Fibroblast of lung (primary cell): ENCODE measurements at regions not wholly inside any gene's neighbourhood (a gene's known extent, or its start where the extent isn't known, plus 50 kb on each side); places are given as distances from the start of the nearest gene placed in this dataset.

Source experiments
- DNase-seq, 2 donors: peaks; one replicate each; pipeline versions ENCODE4 v3.0.0 to v3.0.0-alpha.2; 2010; ENCODE audit warnings: low read depth in 2 of 2
- H2AFZ ChIP-seq: 2 replicates; pipeline ENCODE4 v1.5.1; 2012; ENCODE audit warnings: low read length, control low read depth, inconsistent platforms
- H3K27ac ChIP-seq: 2 replicates; pipeline ENCODE4 v1.5.1; 2011; ENCODE audit warnings: low read length, control low read depth; ENCODE audit not compliant: insufficient read depth
- H3K27me3 ChIP-seq: 2 replicates; pipeline ENCODE4 v1.5.1; 2011; ENCODE audit warnings: mild to moderate bottlenecking, low read length; ENCODE audit not compliant: control insufficient read depth, insufficient read depth
- H3K36me3 ChIP-seq: 2 replicates; pipeline ENCODE4 v1.5.1; 2011; ENCODE audit warnings: low read length; ENCODE audit not compliant: control insufficient read depth, insufficient read depth
- H3K4me1 ChIP-seq: 2 replicates; pipeline ENCODE4 v1.5.1; 2011; ENCODE audit warnings: low read length; ENCODE audit not compliant: control insufficient read depth, insufficient read depth; ENCODE audit errors: extremely low read depth
- H3K4me2 ChIP-seq: 2 replicates; pipeline ENCODE4 v1.5.1; 2011; ENCODE audit warnings: low read length, control low read depth; ENCODE audit not compliant: insufficient read depth; ENCODE audit errors: extremely low read depth
- H3K4me3 ChIP-seq, 4 experiments: fragments of 200-600 bp in 1 of 4; sonication (generic) in 1 of 4; replicated peaks in 1 of 4; 2 replicates each; pipeline ENCODE4 v1.5.1; 2011 to 2016; ENCODE audit warnings: low read length in 4 of 4, low read depth in 3 of 4, mild to moderate bottlenecking in 3 of 4, control low read depth in 2 of 4, inconsistent platforms in 1 of 4, mixed read lengths in 1 of 4; ENCODE audit not compliant: insufficient read depth in 1 of 4; ENCODE audit errors: control extremely low read depth in 1 of 4
- H3K79me2 ChIP-seq: 2 replicates; pipeline ENCODE4 v1.5.1; 2012; ENCODE audit warnings: mild to moderate bottlenecking, low read length, inconsistent platforms; ENCODE audit not compliant: control insufficient read depth, insufficient read depth
- H3K9ac ChIP-seq: 2 replicates; pipeline ENCODE4 v1.5.1; 2011; ENCODE audit warnings: mild to moderate bottlenecking, low read length, control low read depth; ENCODE audit not compliant: insufficient read depth
- H3K9me3 ChIP-seq: 2 replicates; pipeline ENCODE4 v1.5.1; 2012; ENCODE audit warnings: low read depth, low read length; ENCODE audit not compliant: control insufficient read depth, insufficient read depth
- H4K20me1 ChIP-seq: 2 replicates; pipeline ENCODE4 v1.5.1; 2011; ENCODE audit warnings: low read length; ENCODE audit not compliant: control insufficient read depth, insufficient read depth; ENCODE audit errors: extremely low read depth
- EZH2 ChIP-seq: IDR thresholded peaks from 2 replicates; pipeline ENCODE4 v1.5.1; 2012; ENCODE audit warnings: low read length, control low read depth, mild to moderate bottlenecking; ENCODE audit errors: missing control alignments
- TF ChIP-seq, protein P1 (sequence below), 2 donors: IDR thresholded peaks in 1 of 2; conservative IDR thresholded peaks in 1 of 2; 1 replicate in 1 of 2; 2 replicates in 1 of 2; pipeline ENCODE4 v1.5.1; 2011 to 2012; ENCODE audit warnings: low read length in 2 of 2, control low read depth in 1 of 2, inconsistent platforms in 1 of 2, low read depth in 1 of 2, mild to moderate bottlenecking in 1 of 2

DNA sequence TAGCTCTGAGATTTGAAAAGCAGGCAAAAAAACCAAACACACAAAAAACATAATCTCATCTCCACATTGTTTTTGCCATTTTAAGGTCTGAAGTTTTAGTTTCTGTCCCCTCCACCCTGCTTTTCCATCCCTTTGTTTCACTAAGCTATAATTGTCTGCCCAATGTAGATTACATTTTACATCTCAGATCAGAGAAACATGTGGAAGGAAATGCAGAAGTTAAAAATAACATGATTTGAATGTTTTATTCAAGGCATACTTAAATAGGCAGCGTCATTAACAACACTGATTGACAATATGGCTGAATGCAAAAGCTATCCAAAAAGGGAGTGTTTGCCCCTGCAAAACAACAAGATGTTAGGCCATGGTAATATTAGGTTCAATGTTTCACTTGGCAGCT is 448.1 kb upstream of the ZNF385D start:
- H3K36me3 ChIP-seq = no peaks in the 10 kb centered on the region
- H3K27ac ChIP-seq = no peak overlapping the region
- TF ChIP-seq, protein P1, sequence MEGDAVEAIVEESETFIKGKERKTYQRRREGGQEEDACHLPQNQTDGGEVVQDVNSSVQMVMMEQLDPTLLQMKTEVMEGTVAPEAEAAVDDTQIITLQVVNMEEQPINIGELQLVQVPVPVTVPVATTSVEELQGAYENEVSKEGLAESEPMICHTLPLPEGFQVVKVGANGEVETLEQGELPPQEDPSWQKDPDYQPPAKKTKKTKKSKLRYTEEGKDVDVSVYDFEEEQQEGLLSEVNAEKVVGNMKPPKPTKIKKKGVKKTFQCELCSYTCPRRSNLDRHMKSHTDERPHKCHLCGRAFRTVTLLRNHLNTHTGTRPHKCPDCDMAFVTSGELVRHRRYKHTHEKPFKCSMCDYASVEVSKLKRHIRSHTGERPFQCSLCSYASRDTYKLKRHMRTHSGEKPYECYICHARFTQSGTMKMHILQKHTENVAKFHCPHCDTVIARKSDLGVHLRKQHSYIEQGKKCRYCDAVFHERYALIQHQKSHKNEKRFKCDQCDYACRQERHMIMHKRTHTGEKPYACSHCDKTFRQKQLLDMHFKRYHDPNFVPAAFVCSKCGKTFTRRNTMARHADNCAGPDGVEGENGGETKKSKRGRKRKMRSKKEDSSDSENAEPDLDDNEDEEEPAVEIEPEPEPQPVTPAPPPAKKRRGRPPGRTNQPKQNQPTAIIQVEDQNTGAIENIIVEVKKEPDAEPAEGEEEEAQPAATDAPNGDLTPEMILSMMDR (conservative IDR thresholded peaks at IDR 0.05 in 1 of 2, IDR thresholded peaks at IDR 0.05 in 1 of 2; ENCODE audit: low read depth in 1 of 2, low read length in 2 of 2) = no peak
- no peak for TF ChIP-seq EZH2
- H3K9me3 ChIP-seq = no peaks in the 10 kb centered on the region
- H3K79me2 ChIP-seq = no peaks in the 10 kb centered on the region
- H4K20me1 ChIP-seq = no peaks in the 10 kb centered on the region
- no peak overlapping the region for H3K4me2 ChIP-seq
- H3K4me3 ChIP-seq = no peak overlapping the region
- no peaks in the 10 kb centered on the region for H3K4me1 ChIP-seq
- no peak overlapping the region for H3K9ac ChIP-seq
- no peak for DNase-seq
- H2AFZ ChIP-seq = no peak overlapping the region
- H3K27me3 ChIP-seq = no peaks in the 10 kb centered on the region

DNA sequence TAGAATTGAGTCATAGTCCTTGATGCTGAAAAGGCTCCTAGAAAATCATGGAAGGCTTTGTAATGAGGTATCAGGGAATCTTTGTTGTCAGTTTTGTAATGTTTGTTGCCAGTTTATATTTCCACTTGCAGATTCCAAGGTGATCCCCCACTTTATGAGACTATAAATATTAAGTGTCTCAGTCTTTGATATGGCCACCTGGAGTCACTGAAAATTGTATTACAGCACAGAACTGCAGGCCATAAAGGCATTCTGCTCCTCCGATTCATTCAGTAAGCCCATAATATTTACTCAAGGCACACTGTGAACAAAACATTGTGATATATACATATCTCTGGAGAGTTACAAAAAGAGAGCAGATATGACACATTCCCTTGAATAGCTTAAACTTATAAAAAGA is 457.8 kb upstream of the ZNF385D start:
- Histone ChIP-seq H3K4me1 (no peaks in the 10 kb centered on the region), H3K79me2 (no peaks in the 10 kb centered on the region), H4K20me1 (no peaks in the 10 kb centered on the region), H3K4me2 (no peak overlapping the region), H3K27me3 (no peaks in the 10 kb centered on the region), H3K9ac (no peak overlapping the region), H3K36me3 (no peaks in the 10 kb centered on the region), H2AFZ (no peak overlapping the region), H3K4me3 (no peak overlapping the region), H3K27ac (no peak overlapping the region), H3K9me3 (no peaks in the 10 kb centered on the region)
- TF ChIP-seq, protein P1 (conservative IDR thresholded peaks at IDR 0.05 in 1 of 2, IDR thresholded peaks at IDR 0.05 in 1 of 2; ENCODE audit: low read depth in 1 of 2, low read length in 2 of 2) = no peak
- TF ChIP-seq EZH2 = no peak
- no peak for DNase-seq

DNA sequence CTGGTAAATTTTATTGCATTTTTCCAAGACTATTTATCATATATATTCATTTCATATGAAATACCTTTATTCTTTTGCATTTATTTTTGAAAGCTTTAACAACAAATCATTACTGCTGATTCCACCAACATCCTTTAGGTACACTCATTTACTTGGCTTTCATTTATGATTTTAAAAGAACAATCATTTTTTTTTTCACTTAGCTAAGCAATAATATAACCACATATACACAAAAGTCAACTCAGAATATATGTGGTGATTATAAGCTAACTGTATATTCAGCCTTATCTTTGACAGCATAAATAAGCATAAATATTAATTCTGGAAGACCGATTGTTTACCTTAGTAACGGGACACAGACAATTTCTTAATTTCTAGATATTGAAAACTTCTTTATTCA is 458.6 kb upstream of the ZNF385D start:
- H3K4me3 ChIP-seq = no peak overlapping the region
- H3K27ac ChIP-seq = no peak overlapping the region
- no peak overlapping the region for H2AFZ ChIP-seq
- no peak for TF ChIP-seq EZH2
- TF ChIP-seq, protein P1 (conservative IDR thresholded peaks at IDR 0.05 in 1 of 2, IDR thresholded peaks at IDR 0.05 in 1 of 2; ENCODE audit: low read depth in 1 of 2, low read length in 2 of 2) = no peak
- no peak for DNase-seq
- no peaks in the 10 kb centered on the region for H3K27me3 ChIP-seq
- no peaks in the 10 kb centered on the region for H3K36me3 ChIP-seq
- H3K4me1 ChIP-seq = no peaks in the 10 kb centered on the region
- no peak overlapping the region for H3K9ac ChIP-seq
- H3K79me2 ChIP-seq = no peaks in the 10 kb centered on the region
- no peaks in the 10 kb centered on the region for H4K20me1 ChIP-seq
- H3K9me3 ChIP-seq = no peaks in the 10 kb centered on the region
- no peak overlapping the region for H3K4me2 ChIP-seq
